Heart left ventricle (tissue), 13 donors: ENCODE measurements at regions not wholly inside any gene's neighbourhood (a gene's known extent, or its start where the extent isn't known, plus 50 kb on each side); places are given as distances from the start of the nearest gene placed in this dataset.

Experiments used
- CTCF ChIP-seq, 12 donors: fragments of 200-600 bp; sonication (generic) in 4 of 12; IDR thresholded peaks; one replicate each; pipeline versions ENCODE4 v1.5.0 to v1.8.0; 2018 to 2022; ENCODE audit warnings: antibody characterized with exemption in 12 of 12, mild to moderate bottlenecking in 5 of 12
- POLR2A ChIP-seq, 2 donors: fragments of 450-650 bp; IDR thresholded peaks; one replicate each; pipeline ENCODE4 v1.6.1; 2017; ENCODE audit warnings: antibody characterized with exemption in 2 of 2, mild to moderate bottlenecking in 2 of 2, moderate library complexity in 2 of 2
- donor health status: ischemic (EF 13 %, LVEDD 7.1; RV severe dilation, severe dysfunction).
- donor health status: DM: no; HTN: yes; CAD: no.
- donor health status: DM: no; HTN: no; CAD: no.
- donor health status: ischemic (EF 25% LVEDD 6.9; RV normal size, moderate dysfunction).
- donor health status: ischemic (EF 25% LVEDD 5.7; RV mildly dilated, moderate dysfunction).
- donor health status: ischemic (EF 35%, LVEDD 5.7; RV mildly dilated, moderate dysfunction).
- donor health status: nonischemic (EF 11% LVEDD 7.7; RV severe dilation, severe dysfunction).
- donor health status: DM: yes; HTN: yes; CAD: no.
- donor health status: PGD.
- donor health status: ischemic (EF 29% LVEDD 5.4; RV normal size, mild dysfunction).
- donor health status: nonischemic (EF 23%, LVEDD 6.1; RV moderate dilation, normal function).

- TF ChIP-seq CTCF (IDR thresholded peaks at IDR 0.05) (no peak), POLR2A (IDR thresholded peaks at IDR 0.05) (no peak)
Observed at GRCh38 chr2:223542501-223542900, 59.7 kb downstream of the SCG2 start.
